ENCODE measurements at regions not wholly inside any gene's neighbourhood (a gene's known extent, or its start where the extent isn't known, plus 50 kb on each side); places are given as distances from the start of the nearest gene placed in this dataset.

DNA sequence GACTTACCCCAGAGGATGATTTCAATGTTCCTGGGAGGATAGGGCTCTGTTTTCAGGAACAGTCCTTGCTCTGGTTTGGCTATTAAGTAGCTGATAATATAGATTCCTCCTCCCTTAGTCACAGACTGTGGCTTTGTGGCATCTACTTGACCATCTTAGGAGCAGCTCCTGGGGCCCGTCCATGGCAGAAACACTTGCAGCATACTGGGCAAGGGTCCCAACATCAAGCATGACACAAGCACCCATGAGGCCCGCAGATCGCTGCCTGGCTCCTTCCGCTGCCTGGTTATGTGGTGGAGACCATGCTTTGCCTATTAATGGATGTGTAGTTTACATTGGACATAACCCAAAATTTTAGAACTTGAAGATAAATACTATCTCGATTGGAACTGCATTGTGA is 170.1 kb downstream of the ICE1 start (continued):
- no peak for TF ChIP-seq HDAC6 (IDR thresholded peaks at IDR 0.05; ENCODE audit: low read depth, low read length)
- TF ChIP-seq FOSL1 (IDR thresholded peaks at IDR 0.05; ENCODE audit: insufficient read depth, low read depth, low read length), result no peak
- TF ChIP-seq TAF7 (optimal IDR thresholded peaks at IDR 0.05; ENCODE audit: borderline replicate concordance, low read depth, low read length), result no peak

Measured in H1 (cell line).